RWPE2 (cell line): ENCODE measurements at regions not wholly inside any gene's neighbourhood (a gene's known extent, or its start where the extent isn't known, plus 50 kb on each side); places are given as distances from the start of the nearest gene placed in this dataset.

Experiments
- ATAC-seq: fragments of 200-7000 bp; cut with Tn5 transposase; 3 replicates; pipeline ENCODE4 v1.9.1; 2021; ENCODE audit warnings: low read depth
- DNase-seq: peaks from one replicate; pipeline ENCODE4 v3.0.0-alpha.2; 2020; ENCODE audit warnings: low spot score
- H3K27ac ChIP-seq: fragments of 450-650 bp; 2 replicates; pipeline ENCODE4 v1.5.1; 2017; ENCODE audit warnings: mild to moderate bottlenecking; ENCODE audit not compliant: poor library complexity, severe bottlenecking
- H3K27me3 ChIP-seq: fragments of 250-450 bp; sonication (Bioruptor Pico); 2 replicates; pipeline ENCODE4 v1.5.1; 2021; ENCODE audit warnings: mild to moderate bottlenecking, moderate library complexity; ENCODE audit not compliant: insufficient read depth, poor library complexity, severe bottlenecking
- H3K36me3 ChIP-seq: fragments of 250-450 bp; sonication (Bioruptor Pico); 2 replicates; pipeline ENCODE4 v1.5.1; 2020; ENCODE audit warnings: low read depth, mild to moderate bottlenecking, moderate library complexity
- H3K4me1 ChIP-seq: fragments of 250-450 bp; sonication (Bioruptor Pico); 2 replicates; pipeline ENCODE4 v1.5.1; 2021; ENCODE audit warnings: mild to moderate bottlenecking, moderate library complexity; ENCODE audit not compliant: insufficient read depth, poor library complexity, severe bottlenecking
- H3K4me3 ChIP-seq: fragments of 250-450 bp; sonication (Bioruptor Pico); 2 replicates; pipeline ENCODE4 v1.5.1; 2021; ENCODE audit warnings: mild to moderate bottlenecking, moderate library complexity; ENCODE audit not compliant: severe bottlenecking
- H3K9me3 ChIP-seq: fragments of 250-450 bp; sonication (Bioruptor Pico); 2 replicates; pipeline ENCODE4 v1.5.1; 2021; ENCODE audit warnings: mild to moderate bottlenecking, moderate library complexity; ENCODE audit not compliant: severe bottlenecking
- CTCF ChIP-seq: fragments of 450-650 bp; IDR thresholded peaks from one replicate; pipeline ENCODE4 v1.5.1; 2017; ENCODE audit warnings: mild to moderate bottlenecking, moderate library complexity; ENCODE audit not compliant: poor library complexity, severe bottlenecking

GRCh38 chr5:97745817-97746216 is 562.8 kb upstream of the RIOK2 start:
- Histone ChIP-seq H3K9me3 (no peaks in the 10 kb centered on the region), H3K4me1 (no peaks in the 10 kb centered on the region), H3K27me3 (no peaks in the 10 kb centered on the region), H3K4me3 (no peak overlapping the region), H3K36me3 (no peaks in the 10 kb centered on the region), H3K27ac (no peak overlapping the region)
- no peak for TF ChIP-seq CTCF
- ATAC-seq = no peak
- DNase-seq = no peak

- H3K36me3 ChIP-seq = no peaks in the 10 kb centered on the region
- H3K27me3 ChIP-seq = no peaks in the 10 kb centered on the region
- H3K27ac ChIP-seq = no peak overlapping the region
- no peak for TF ChIP-seq CTCF
- no peaks in the 10 kb centered on the region for H3K9me3 ChIP-seq
- no peak overlapping the region for H3K4me3 ChIP-seq
- ATAC-seq (no peak), DNase-seq (no peak)
- H3K4me1 ChIP-seq = no peaks in the 10 kb centered on the region
Observed at GRCh38 chr5:97750576-97750975, 567.5 kb upstream of the RIOK2 start.

GRCh38 chr5:97751540-97751939 is 568.5 kb upstream of the RIOK2 start:
- DNase-seq = no peak
- no peak for TF ChIP-seq CTCF
- no peaks in the 10 kb centered on the region for H3K9me3 ChIP-seq
- no peaks in the 10 kb centered on the region for H3K4me1 ChIP-seq
- H3K27ac ChIP-seq = no peak overlapping the region
- no peak; the same call in 2 of the 3 replicates for ATAC-seq
- no peaks in the 10 kb centered on the region for H3K36me3 ChIP-seq
- H3K4me3 ChIP-seq = no peak overlapping the region
- no peaks in the 10 kb centered on the region for H3K27me3 ChIP-seq

GRCh38 chr5:97752871-97753270 is 569.8 kb upstream of the RIOK2 start:
- Histone ChIP-seq H3K9me3 (no peaks in the 10 kb centered on the region), H3K36me3 (no peaks in the 10 kb centered on the region), H3K27ac (no peak overlapping the region), H3K4me1 (no peaks in the 10 kb centered on the region), H3K27me3 (no peaks in the 10 kb centered on the region), H3K4me3 (no peak overlapping the region)
- DNase-seq = no peak
- ATAC-seq = no peak
- TF ChIP-seq CTCF = no peak

- DNase-seq (no peak), ATAC-seq (no peak)
- no peak for TF ChIP-seq CTCF
- Histone ChIP-seq H3K9me3 (no peaks in the 10 kb centered on the region), H3K27ac (no peak overlapping the region), H3K4me3 (no peak overlapping the region), H3K36me3 (no peaks in the 10 kb centered on the region), H3K4me1 (peaks cover 4% of the 10 kb centered on the region), H3K27me3 (no peaks in the 10 kb centered on the region)
Observed at GRCh38 chr5:97762483-97762882, 579.4 kb upstream of the RIOK2 start.
